Cerebellar cortex (tissue), 1 donor: ENCODE measurements at regions not wholly inside any gene's neighbourhood (a gene's known extent, or its start where the extent isn't known, plus 50 kb on each side); places are given as distances from the start of the nearest gene placed in this dataset.
"Not testable (repeated sequence)": the region's sequence is repeated elsewhere in the genome, so short reads cannot be mapped to it uniquely, and the experiment has no call there.

ENCODE experiments used
- DNase-seq: peaks from one replicate; pipeline ENCODE4 v3.0.0-alpha.2; 2015; ENCODE audit warnings: low spot score

DNA sequence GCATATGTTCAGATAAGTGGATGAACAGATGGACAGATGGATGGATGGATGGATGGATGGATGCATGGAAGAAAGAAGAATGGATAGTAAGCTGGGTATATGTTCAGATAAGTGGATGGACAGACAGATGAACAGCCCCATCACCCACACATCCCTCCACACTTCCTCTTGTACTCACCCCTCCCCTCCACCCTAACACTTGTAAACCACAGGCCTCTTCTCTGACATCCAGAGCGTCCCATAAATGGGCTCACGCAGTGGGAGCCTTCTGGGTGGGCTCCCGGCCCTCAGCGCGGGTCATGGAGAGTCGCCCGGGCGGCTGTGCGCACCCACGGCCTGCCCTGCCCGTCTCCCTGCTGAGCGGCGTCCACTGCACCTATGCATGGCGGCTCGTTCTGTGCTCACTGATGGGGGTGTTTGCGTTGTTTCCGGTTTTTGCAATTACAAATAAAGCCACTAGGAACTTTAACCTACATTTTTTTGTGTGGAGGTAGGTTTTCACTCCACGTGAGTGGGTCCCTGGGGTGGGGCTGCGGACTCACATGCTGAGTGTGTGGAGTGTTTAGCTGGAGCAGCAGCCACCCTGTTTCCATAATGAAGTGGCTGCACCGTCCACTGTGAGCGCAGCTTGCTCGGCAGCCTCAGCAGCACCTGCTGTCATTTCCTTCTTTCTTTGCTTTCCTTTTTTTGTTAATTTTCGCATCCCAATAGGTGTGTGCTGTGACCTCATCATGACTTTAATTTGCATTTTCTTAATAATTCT, 78.8 kb upstream of the SFSWAP start:
- not testable (repeated sequence) for DNase-seq

DNA sequence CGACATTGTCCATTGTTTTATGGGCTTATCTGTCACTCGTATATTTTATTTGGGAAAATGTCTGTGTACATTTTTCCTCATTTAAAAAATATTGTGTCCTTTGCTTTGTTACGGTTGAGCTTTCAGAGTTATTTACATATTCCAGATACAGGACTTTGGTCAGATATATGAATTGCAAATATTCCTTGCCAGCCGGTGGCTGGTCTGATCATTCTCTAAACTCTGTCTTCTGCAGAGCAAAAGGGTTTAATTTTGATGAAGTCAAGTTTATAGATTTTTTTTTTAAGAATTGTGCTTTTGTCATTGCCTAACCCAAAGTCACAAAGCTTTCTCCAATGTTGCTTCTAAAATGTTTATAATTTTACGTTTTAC, 78.3 kb upstream of the SFSWAP start:
- not testable (repeated sequence) for DNase-seq

DNA sequence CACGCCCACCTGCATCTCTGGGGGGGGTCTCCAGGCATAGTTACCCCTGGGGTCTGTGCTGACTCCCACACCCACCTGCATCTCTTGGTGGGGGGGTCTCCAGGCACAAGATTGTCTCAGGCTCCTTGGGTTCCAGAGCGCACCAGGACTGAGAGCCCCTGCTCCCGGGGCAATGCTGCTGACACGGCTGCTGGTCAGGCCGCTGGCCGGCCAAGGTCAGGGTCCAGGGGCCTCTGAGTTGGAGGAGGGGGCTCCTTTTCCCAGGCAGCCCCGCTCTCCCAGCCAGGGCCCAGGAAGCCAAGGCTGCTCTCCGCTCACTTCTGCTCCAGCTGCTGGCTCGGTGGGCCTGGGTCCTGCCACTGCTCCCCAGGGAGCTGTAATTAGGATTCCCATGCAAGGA, 77.3 kb upstream of the SFSWAP start:
- not testable (repeated sequence) for DNase-seq

DNA sequence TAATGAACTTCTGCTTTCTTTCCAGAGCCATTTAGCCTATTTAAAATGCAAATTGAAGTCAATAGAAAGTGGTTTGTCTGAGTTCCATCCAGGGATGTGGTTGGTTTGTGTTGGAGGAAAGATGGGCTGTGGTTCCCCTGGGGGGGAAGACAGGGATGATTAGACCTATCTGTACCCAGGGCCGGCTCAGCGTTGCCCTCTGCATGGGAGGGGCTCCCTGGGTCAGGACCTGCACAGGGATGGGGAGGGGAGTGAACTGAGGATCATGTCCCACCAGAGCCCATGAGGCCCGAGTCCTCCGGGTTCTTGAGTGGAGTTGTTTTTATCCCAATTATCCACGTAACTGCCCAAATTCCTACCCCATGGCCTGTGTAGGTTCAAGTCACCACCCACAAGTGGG, 76.9 kb upstream of the SFSWAP start:
- DNase-seq: no peak

DNA sequence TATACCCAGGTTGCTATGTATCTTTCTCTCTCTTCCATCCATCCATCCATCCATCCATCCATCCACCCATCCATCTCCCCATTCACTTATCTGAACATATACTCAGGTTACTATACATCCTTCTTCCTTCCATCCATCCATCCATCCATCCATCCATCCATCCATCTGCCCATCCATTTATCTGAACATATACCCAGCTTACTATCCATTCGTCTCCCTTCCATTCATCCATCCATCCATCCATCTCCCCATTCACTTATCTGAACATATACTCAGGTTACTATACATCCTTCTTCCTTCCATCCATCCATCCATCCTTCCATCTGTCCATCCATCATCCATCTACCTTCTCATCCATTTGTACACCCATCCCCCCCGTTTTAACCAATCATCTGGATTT, 75.9 kb upstream of the SFSWAP start:
- not testable (repeated sequence) for DNase-seq

DNA sequence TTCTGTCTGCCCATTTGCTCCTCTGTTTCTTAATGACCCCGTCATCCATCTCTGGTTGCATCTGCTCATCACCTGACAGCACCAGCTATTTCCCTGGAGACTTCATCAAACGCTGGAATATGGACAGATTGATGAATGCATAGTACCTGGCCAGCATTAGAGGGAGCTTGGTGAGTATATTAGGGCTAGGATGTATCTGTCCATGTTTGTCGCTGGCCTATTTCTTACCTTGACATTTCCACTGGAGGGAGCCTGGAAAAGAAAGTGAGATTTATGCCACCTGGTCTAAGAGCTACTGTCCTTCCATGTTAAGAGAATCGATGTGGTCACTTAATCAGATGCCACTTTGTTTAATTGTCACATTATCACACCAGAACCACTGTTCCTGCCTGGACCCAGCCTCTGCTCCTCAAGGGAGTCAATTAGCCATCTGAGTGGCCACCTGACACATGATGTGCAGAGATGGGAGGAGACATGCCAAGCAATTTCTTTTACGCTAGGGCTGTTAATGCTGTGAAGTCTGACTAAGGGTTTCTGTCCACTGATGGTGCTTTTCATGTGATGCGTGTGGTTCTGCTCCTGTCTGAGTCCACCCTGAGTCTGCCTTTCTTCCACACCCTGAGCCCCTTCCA, 75.3 kb upstream of the SFSWAP start:
- DNase-seq: no peak

DNA sequence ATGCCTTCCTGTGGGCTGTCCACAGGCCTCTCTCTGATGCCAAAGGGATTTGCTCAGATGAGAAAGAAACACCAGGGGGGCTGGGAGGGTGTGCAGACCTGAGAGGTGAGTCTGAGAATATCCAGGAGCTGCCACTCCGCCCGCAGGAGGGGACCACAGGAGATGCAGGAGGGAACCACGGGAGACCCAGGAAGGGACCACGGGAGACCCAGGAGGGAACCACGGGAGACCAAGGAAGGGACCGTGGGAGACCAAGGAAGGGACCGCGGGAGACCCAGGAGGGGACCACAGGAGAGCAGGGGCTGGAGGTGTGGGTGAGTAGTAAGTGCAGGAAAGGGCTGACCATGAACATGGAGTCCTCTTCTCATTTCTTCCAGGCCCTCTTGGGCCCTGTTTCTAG, 74.6 kb upstream of the SFSWAP start:
- no peak for DNase-seq

DNA sequence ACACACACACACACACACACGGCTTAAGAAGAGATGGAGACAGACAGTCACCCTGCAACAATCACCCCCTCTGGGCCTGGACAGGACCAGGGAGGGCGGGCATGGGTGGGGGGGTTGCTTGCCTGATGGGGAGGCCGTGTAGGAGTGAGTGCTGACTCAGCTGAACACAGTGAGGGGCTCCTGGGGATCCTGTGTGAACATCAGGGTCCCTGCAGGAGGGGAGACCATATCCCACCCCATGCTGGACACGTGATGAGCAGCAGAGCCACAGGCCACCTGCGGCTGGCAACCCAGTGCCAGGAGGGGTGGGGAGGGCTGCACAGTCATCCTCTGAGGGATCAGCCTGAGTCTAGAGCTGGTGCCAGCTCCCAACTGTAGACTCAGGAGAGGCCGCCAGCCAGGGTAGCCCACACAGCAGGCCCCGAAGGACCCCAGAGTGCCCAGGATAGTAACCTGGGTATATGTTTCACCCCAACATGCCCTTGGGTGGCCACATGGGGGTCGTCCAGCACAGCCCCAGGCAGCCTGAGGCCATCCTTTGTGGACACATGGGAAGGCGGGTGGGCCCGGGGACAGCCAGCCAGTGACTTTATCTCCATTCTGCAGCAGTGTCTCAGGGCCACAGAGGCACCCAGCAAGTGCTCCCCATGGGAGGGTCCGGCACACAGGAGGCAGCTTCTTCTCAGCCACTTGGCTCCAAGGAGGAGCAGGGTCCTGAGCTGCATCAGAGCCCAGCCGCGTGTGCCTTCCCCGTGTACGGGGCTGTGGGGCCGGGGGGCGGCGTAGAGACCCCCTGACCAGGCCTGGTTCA, 73.7 kb upstream of the SFSWAP start:
- no peak for DNase-seq

DNA sequence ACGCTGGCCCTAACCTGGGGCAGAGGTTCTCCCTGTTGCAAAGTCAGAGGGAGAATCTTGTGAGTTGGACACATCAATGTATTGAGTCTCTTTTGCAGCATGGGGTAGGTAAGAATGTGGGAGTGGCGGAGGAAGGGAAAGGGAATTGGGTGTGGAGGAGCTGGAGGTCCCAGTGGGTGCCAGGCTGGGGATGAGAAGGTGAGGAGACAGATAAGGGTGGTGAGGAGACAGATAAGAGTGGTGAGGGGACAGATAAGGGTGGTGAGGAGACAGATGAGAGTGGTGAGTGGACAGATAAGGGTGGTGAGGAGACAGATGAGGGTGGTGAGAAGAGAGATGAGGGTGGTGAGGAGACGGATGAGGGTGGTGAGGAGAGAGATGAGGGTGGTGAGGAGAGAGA, 72.9 kb upstream of the SFSWAP start:
- no peak for DNase-seq

DNA sequence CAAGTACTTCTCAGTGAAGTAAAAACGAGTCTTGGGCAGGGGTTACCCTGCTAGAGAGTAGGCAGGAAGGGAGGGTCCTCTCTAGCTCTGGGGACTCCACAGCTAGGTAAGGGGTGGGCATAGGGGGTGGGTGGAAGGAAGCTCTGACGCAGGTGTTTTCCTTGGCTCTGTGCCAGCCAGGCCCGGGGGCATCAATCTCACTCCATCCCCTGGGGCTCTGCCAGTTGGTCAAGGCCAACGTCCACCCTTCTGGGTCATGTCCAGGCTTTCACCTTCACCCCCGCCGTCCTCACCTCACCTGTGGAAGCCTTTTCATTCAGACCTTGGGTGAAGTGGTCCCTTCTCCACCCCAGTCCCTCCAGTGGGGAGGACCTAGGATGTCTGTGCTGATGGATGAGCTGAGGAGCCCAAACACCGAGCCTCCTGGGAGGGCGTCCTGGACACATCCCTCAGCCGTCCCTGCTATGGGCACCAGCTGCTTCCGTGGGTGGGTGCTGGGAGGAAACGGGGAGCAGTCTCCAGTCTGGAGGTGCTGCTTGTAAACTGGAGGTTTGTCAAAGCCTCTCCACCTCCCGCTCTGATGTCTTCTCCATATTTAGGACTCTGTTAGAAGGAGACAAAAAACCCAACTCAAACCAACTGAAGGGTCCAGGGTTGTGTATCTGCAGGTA, 71.5 kb upstream of the SFSWAP start:
- no peak for DNase-seq

DNA sequence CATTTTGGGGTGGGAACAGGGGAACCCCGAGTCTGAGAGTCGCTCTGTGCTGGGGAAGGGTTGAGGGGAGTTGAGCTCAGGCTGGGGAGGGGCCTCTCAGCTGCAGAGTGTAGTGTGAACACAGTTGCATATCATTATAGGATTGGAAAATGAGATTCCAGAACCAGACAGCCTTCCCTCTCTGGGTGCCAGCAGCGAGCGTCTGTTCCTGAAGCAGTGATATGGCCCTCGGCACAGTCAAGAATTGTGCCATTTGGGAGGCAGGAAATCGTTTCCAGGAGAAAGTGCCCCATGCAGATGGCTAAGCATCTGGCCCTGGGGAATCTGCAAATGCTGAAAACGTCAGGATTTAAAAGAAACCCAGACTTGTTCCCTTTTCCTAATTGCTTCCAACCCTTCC, 70.4 kb upstream of the SFSWAP start:
- DNase-seq: peak; percentile 91

DNA sequence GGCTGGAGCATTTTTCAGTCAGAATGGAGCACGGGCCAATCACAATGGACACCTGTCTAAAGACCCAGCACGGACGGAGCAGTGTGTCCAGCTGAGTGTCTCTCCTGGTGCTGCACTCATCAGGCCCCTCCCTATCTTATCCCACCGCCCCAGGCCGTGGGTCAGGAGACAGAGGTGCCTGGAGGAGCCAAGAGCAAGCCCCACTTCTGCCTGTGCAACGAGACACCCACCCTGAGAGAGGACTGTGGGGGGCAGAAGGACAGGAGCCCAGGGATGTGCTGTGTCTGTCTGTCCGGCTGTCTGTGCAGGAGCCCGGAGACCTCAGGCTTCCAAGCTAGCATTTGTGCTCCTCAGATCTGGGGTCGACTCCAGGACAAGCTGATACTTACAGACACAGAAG, 69.6 kb upstream of the SFSWAP start:
- no peak for DNase-seq

DNA sequence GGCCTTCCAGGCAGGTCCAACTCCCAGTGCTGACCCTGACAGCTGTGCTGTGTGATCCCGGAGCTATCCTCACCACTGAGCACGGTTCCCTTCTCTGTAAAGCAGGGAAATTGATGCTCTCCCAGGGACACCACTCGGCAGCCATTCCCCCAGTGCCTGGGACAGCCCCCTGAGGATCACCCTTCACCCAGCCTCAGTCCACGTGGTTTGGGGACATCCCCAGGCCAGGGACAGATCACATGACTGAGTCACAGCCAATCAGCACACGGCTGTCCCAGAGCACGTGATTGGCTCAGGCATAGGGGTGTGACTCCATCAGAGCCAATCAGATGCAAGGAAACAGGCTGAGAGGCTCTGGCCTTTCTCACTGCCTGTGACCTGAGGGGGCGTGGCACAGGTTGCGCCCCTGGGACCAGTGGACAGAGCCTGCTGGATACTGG, 68.8 kb upstream of the SFSWAP start:
- DNase-seq: no peak

DNA sequence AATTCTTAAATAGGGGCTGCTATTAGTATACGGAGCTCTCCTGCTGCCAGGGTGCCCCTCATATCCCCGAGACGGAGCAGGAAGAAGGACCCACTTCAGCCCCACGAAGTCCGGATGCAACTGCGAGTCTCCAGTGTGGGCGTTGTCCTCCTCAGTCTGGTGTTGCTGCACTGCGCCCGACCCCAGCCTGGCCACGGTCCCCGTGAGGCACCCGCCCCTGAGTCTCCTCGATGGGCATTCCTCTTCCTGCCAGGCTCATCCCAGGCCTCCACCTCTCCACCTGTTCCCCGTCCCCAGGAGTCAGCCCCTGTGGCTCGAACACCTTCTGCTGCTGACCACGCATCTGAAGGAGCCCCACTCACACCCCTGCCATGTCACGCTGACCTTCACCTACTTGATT, 68.1 kb upstream of the SFSWAP start:
- DNase-seq: no peak

DNA sequence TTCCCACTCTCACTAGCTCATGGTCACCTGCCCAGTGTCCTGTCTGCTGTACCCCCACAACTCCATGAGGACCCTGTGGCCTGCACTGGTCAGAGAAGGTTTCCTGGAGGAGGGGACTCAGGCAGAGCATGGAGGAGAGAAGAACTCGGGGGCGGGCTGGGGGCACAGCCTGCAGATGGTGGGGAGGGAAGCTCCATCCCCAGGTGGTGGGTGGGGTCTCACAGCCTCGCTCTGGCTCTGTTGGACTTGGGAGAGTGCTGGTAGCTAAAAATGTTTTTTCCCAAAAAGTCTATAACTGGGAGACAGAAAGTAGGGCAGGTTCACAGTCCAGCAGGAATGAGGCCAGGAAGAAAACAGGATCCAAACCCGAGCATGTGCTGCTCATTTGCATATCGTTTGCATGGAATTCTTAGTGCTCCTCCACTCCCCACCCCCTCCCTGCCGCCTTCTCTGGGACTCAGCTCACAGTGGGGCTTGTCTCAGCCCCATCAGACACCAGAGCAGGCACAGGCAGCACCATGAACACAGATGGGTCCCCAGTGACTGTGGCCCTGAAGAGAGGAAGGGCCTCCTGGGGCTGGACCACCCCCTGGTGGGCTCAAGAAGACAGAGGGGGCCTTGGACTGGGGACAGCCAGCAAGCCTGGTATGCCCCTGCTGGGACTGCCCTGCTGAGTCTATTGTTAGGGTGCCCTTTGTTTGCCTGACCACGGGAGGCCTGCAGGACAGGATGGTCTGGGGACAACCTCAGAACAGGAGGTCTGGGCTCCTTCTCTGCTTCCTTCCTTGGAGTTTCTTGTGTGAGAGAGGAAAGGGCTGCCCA, 67.0 kb upstream of the SFSWAP start:
- peak; percentile 88 for DNase-seq

DNA sequence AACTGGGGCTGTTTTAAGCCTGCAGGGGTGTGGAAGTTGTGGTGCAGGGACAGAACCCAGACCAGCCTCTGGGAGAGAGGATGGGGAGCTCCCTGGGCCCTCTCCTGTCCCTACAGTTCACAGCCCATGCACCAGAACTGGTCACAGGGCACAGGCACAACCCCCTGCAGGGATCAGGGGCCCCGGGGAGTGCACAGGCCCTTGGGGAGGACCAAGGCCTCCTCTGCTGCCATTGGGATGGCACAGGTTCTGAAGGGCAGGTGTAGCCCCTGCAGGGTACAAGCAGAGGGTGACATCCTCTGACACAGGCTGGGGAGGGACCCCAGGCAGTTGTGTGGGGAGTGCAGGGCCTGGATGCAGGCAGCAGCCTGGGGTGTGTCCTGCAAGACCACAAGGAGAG, 66.4 kb upstream of the SFSWAP start:
- no peak for DNase-seq

DNA sequence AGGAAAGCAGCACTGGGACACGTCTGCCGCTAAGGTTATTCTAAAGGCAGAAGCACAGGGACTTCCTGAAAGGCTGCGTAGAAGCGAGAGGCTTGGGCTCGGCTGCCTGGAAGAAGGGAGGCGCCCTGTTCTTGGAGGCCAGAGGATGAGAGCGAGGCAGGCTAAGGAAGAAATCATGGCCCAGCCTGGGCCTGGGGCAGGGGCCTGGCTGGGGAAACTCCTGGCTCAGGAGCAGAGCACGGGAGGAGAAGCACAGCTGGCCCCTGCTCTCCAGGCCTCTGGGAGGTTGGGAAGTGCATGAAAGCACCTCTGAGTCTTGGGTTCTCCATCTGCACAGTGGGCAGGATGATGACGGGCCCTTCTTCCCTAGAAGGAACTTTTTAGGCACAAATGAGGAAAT, 66.0 kb upstream of the SFSWAP start:
- not testable (repeated sequence) for DNase-seq

DNA sequence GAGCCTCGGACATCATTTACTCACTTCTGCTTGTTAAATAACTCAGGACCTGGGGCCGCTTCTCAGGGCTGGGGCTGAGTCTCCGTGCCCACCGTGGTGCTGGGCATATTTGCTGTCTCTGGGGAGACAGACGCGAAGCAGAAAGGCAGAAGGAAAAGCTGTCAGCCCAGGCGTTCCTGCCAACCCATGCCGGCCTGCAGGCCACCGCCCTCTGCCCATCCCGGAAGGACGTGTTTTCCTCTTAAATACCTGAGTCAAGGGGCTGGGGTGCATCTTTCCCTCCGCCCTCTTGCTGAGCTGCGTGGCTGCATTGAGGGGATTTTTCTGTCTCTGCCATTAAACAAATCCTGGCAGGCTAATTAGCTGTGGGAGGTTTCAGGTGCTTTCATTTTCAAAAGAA, 65.3 kb upstream of the SFSWAP start:
- DNase-seq: not testable (repeated sequence)

DNA sequence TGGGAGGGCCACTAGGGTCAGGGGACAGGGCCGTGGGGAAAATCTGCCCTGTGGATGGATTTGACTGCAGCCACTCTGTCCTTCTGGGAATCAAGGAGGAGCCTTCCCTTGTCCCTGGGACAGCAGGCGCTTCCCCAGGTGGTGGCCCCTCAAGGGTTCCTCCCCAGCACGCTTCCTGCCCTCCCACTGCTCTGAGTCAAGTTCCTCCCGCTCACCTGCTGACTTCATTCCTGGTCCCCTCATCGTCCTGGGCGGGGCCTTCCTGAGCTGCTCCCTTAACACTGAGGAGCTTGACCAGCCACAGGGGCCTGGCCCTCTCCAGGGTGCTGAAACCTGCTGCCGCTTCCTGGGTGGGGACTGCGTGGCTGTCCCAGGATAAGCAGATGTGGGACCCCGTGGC, 64.4 kb upstream of the SFSWAP start:
- DNase-seq: not testable (repeated sequence)

DNA sequence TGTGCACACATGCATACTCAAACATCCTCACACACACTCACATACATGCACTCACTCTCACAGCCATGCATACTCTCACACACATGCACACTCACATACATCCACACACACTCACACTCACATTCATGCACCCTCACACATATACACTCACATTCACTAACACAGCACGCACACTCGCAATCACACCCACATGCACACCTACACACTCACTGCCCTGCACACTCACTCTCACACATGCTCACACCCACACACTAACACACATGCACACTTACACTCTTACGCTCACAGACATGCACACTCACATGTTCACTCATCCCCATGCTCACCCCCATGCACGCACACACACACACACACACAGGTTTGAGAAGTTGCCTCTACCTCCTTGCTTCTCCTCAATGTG, 63.2 kb upstream of the SFSWAP start:
- DNase-seq: no peak

DNA sequence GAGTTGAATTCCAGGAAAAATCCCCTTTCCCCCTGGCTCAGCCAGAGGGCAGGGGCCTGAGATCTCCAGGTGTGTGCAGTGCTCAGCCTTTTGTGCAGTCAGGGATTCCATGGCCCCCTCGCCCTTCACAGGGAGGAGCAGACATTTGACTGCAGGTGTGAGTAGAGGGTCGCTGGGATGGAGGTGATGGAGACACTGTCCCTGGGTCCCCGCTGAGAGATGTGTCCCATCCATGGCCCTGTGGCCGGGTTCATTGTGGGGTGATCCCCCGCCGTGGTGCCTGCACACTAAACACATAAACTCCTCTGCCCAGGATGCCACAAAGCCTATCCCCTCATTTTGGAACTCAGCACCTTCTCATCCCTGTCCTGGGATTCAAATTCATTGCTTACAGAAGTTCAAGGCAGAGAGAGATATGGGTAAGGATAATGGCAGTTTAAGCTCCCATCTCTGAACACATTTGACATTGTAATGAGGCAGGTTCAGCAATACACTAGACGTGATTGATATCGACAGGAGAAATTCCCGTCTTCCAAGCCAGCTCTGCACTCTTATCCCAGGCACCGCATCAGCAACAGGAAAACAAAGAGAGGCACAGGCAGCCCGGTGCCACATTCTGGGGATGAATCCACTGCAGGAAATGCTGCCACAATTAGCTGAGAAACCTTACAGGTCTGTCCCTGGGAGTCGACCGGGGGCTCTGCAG, 55.3 kb upstream of the SFSWAP start:
- not testable (repeated sequence) for DNase-seq
